Omental fat pad (tissue), 3 donors: ENCODE measurements at regions not wholly inside any gene's neighbourhood (a gene's known extent, or its start where the extent isn't known, plus 50 kb on each side); places are given as distances from the start of the nearest gene placed in this dataset.

Source experiments
- ATAC-seq: fragments of 150-250 bp; one replicate; pipeline ENCODE4 v1.9.1; 2016; ENCODE audit warnings: mild to moderate bottlenecking, moderate library complexity; ENCODE audit not compliant: low FRiP score
- DNase-seq: peaks from one replicate; pipeline ENCODE4 v3.0.0-alpha.2; 2019; ENCODE audit warnings: low spot score
- CTCF ChIP-seq, 3 donors: fragments of 450-650 bp; IDR thresholded peaks; one replicate each; pipeline ENCODE4 v1.5.1; 2016 to 2017; ENCODE audit warnings: antibody characterized with exemption in 3 of 3, mild to moderate bottlenecking in 3 of 3, moderate library complexity in 2 of 3

GRCh38 chr10:71081912-71082311 lies 130.5 kb upstream of the UNC5B start:
- DNase-seq (no peak), ATAC-seq (no peak)
- no peak for TF ChIP-seq CTCF (IDR thresholded peaks at IDR 0.05)

- ATAC-seq (no peak), DNase-seq (no peak)
- TF ChIP-seq CTCF (IDR thresholded peaks at IDR 0.05) = no peak
Measured at GRCh38 chr10:71082960-71083715, 129.2 kb upstream of the UNC5B start.

- DNase-seq (no peak), ATAC-seq (no peak)
- no peak for TF ChIP-seq CTCF (IDR thresholded peaks at IDR 0.05)
Measured at GRCh38 chr10:71083716-71083975, 128.7 kb upstream of the UNC5B start.

- no peak for TF ChIP-seq CTCF (IDR thresholded peaks at IDR 0.05)
- no peak for DNase-seq
- ATAC-seq = no peak
Measured at GRCh38 chr10:71084061-71084817, 128.1 kb upstream of the UNC5B start.

- no peak for TF ChIP-seq CTCF (IDR thresholded peaks at IDR 0.05)
- ATAC-seq (no peak), DNase-seq (no peak)
Measured at GRCh38 chr10:71084818-71085126, 127.6 kb upstream of the UNC5B start.

DNA sequence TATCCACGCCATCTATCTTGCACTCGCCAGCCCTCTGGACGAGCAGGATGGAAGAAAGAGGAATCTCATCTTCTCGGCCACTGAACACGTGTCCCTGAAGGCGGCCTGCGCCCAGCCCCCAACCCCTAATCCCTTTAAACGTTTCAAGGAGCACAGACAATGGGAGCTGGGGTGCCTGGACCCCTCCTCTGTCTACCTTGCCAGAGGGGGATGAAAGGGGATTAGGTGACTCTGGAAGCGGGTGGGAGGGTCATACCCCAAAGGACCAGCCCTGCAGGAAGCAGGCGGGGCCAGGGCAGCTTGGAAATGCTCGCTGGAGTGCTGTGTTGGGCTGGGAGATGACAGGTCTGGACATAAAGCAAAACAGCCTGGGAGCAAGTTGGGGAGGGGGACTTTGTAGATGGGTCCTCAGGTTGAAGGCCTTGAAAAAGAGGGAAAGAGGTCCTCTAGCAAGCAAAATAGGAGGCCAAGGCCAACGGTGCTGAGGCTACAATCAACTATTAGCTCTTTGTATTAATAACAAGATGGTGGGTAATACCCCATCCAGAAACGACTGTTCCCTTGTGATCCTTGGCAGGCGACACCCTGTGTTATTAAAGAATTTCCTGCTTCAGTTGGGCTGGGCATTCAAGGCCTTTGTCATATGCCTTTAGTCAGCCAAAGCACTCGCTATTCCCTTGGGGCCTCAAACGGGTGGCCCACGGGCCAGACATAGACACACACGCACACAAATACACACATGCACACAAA lies 126.5 kb upstream of the UNC5B start:
- no peak for DNase-seq
- no peak for TF ChIP-seq CTCF (IDR thresholded peaks at IDR 0.05)
- ATAC-seq = no peak
